ENCODE measurements at regions not wholly inside any gene's neighbourhood (a gene's known extent, or its start where the extent isn't known, plus 50 kb on each side); places are given as distances from the start of the nearest gene placed in this dataset.
"Not testable (repeated sequence)": the region's sequence is repeated elsewhere in the genome, so short reads cannot be mapped to it uniquely, and the experiment has no call there.

DNA sequence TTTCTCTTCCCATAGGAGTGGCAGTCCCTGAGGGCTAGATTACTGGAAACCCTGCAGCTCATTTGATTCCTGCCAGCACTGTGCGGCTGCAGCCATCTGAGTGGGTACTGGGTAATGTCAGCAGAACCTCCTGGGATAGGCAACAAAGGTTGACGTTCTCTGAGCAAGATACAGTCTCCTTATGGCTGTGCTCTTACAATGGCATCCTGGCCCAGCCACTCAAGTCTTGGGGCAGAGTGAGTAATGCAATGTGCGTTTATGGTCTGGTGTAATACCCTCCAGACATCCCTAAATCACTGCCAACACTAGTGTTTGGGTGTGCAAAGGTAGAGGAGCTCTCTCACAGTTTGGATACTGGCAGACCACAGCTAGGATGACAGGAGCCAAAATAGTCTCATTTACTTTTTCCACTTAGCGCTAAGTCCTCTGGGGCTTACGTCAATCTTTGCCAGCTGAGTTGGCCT, 775.8 kb downstream of the ZNF385D start:
- DNase-seq (ENCODE audit: low spot score): no peak
- TF ChIP-seq, protein P1, sequence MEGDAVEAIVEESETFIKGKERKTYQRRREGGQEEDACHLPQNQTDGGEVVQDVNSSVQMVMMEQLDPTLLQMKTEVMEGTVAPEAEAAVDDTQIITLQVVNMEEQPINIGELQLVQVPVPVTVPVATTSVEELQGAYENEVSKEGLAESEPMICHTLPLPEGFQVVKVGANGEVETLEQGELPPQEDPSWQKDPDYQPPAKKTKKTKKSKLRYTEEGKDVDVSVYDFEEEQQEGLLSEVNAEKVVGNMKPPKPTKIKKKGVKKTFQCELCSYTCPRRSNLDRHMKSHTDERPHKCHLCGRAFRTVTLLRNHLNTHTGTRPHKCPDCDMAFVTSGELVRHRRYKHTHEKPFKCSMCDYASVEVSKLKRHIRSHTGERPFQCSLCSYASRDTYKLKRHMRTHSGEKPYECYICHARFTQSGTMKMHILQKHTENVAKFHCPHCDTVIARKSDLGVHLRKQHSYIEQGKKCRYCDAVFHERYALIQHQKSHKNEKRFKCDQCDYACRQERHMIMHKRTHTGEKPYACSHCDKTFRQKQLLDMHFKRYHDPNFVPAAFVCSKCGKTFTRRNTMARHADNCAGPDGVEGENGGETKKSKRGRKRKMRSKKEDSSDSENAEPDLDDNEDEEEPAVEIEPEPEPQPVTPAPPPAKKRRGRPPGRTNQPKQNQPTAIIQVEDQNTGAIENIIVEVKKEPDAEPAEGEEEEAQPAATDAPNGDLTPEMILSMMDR (conservative IDR thresholded peaks at IDR 0.05; ENCODE audit: low read depth): no peak
- ChIA-PET CTCF (interaction anchor here (0.5 kb wide), 1 partner anchor 104 kb away, joined by 3 read pairs; no protein-coding TSS in a partner anchor), POLR2A (ENCODE audit: low non-redundant PET) (no interaction called here)
- H3K27ac ChIP-seq: no peak overlapping the region

DNA sequence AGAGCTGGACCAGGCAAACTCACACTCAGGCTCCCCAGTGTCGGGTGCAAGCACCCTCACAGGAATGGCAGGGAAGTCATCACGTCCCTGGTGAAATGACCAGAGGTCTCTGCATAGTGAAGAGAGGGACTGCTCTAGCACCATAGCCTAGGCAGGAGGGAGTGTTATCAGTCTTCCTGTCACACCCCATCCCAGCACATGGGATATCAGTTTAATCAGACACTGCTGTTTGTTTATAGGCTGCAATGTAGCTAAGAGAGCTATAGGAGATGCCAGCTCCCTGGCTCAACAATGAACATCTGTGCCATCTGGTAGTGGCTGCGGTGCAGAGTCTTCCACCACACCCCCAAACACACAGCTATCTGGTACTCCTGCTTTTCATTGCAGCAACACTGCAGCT, 776.6 kb downstream of the ZNF385D start:
- ChIA-PET POLR2A (ENCODE audit: low non-redundant PET) (no interaction called here), CTCF (interaction anchor here (0.5 kb wide), 1 partner anchor 105 kb away, joined by 3 read pairs; no protein-coding TSS in a partner anchor)
- TF ChIP-seq, protein P1 (conservative IDR thresholded peaks at IDR 0.05; ENCODE audit: low read depth): no peak
- no peak for DNase-seq (ENCODE audit: low spot score)
- no peak overlapping the region for H3K27ac ChIP-seq

DNA sequence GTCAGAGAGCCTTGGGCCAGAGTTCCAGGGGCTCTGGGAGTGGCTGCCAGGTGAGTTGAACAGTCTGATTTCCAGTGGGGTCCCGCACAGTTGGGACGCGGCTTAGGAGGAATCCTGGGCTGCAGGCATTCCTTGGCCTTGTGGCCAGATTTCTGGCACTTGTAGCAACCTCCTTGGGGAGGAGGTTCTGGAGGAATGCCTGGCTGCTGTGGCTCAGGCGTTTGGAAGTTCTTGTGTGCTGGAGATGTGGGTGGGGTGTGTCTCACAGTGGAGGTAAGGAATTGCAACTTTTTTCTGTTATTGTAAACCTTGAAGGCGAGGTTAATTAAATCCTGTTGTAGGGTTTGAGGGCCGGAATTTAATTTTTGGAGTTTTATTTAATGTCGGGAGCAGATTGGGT, 780.2 kb downstream of the ZNF385D start:
- DNase-seq (ENCODE audit: low spot score); POLR2A ChIA-PET (ENCODE audit: low non-redundant PET); H3K27ac ChIP-seq: not testable (repeated sequence)

DNA sequence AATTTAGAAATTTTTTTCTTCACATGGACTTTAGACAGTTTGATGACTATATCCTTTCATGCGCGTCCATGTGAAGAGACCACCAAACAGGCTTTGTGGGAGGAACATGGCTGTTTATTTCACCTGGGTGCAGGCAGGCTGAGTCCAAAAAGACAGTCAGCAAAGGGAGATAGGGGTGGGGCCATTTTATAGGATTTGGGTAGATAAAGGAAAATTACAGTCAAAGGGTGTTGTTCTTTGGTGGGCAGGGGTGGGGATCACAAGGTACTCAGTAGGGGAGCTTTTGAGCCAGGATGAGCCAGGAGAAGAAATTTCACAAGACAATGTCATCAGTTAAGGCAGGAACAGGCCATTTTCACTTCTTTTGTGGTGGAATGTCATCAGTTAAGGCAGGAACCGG, 781.5 kb upstream of the SGO1 start:
- POLR2A ChIA-PET (ENCODE audit: low non-redundant PET); CTCF ChIA-PET; H3K27ac ChIP-seq; DNase-seq (ENCODE audit: low spot score): not testable (repeated sequence)

More for the DNA sequence above, 780.2 kb downstream of the ZNF385D start:
- CTCF ChIA-PET: not testable (repeated sequence)

DNA sequence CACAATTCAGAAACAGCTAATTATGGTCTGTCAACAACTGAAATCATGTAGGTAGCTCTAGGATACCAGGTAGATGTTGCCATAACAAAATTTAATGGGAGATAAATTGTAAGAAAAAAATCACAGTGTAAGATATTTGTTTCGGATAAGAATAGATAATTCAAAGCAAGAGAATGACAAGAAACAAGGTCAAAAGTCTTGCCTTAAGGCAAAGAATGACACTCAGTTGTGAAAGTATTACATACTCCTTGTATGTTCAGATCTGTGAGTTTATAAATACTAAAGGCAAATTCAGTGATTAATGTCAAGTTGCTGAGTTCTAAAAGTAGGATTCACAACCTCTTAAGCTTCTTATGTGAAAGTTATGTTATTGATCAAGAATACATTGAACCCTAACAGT, 772.2 kb upstream of the SGO1 start:
- ChIA-PET CTCF (no interaction called here), POLR2A (ENCODE audit: low non-redundant PET) (no interaction called here)
- no peak for DNase-seq (ENCODE audit: low spot score)
- TF ChIP-seq, protein P1 (conservative IDR thresholded peaks at IDR 0.05; ENCODE audit: low read depth): no peak
- H3K27ac ChIP-seq: no peak overlapping the region

DNA sequence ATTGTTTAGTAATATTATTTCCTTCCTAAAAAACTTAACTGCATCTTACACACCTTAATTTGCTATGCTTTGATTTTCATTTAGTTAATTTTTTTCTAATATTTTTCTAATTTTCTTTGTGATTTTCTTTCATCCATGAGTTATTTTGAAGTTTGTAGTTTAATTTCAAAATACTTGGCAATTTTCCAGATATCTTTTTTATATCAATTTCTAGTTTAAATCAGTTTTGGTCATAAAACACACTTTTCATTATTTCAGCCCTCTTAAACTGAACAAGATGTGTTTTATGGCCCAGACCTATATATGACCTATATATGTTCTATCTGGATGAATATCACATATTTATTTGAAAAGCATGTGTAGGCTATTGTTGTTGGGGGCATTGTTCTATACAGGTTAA, 759.9 kb upstream of the SGO1 start:
- TF ChIP-seq, protein P1 (conservative IDR thresholded peaks at IDR 0.05; ENCODE audit: low read depth): no peak
- H3K27ac ChIP-seq: no peak overlapping the region
- ChIA-PET CTCF (no interaction called here), POLR2A (ENCODE audit: low non-redundant PET) (no interaction called here)
- DNase-seq (ENCODE audit: low spot score): no peak

DNA sequence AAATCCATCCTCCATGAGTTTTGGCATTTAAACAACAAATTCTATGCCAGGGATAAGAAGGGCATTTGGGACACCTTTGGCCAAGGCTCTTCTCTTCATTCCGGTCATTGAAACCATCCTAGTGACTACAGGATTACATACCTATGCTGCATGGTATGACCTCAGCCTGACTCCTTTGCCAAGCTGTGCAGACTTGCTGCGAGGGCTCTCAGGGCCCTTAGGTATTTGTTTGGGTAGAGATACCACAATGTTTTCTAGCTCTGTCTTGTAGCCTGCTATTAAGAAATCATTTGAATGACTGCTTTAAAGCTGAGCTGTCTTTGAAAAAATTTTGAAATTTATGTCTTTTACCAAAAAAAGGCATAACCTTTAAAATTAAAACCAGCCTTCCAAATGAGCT, 749.8 kb upstream of the SGO1 start:
- ChIA-PET POLR2A (ENCODE audit: low non-redundant PET) (no interaction called here), CTCF (no interaction called here)
- no peak for DNase-seq (ENCODE audit: low spot score)
- H3K27ac ChIP-seq: no peak overlapping the region
- TF ChIP-seq, protein P1 (conservative IDR thresholded peaks at IDR 0.05; ENCODE audit: low read depth): no peak

DNA sequence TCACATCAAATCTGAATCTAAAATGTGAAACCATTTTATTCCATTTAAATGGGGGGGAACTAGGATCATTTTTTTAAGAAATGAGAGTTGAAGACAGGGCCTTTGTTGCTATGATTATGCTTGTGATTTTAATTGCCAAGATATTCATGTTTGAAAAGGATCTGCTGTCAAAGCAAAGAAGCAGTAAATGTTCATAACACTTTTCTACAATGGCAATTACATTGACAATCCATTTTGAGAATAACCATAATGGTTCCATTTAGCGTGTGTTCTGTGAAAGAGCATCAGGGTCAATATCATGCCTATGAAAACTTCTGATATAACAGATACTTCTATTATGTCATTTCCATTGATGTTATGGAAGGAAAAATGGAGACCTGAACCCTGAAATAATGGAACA, 745.8 kb upstream of the SGO1 start:
- POLR2A ChIA-PET (ENCODE audit: low non-redundant PET): no interaction called here
- H3K27ac ChIP-seq: no peak overlapping the region
- no peak for DNase-seq (ENCODE audit: low spot score)
- TF ChIP-seq, protein P1 (conservative IDR thresholded peaks at IDR 0.05; ENCODE audit: low read depth): no peak
- CTCF ChIA-PET: no interaction called here
